H9 (cell line): ENCODE measurements at regions not wholly inside any gene's neighbourhood (a gene's known extent, or its start where the extent isn't known, plus 50 kb on each side); places are given as distances from the start of the nearest gene placed in this dataset.

Experiments used
- DNase-seq: peaks from one replicate; pipeline ENCODE4 v3.0.0-alpha.2; 2017
- H2AFZ ChIP-seq: one replicate; pipeline ENCODE4 v1.6.1; 2013; ENCODE audit warnings: mild to moderate bottlenecking, low read length, control low read depth, moderate library complexity
- H2AK5ac ChIP-seq: 2 replicates; pipeline ENCODE4 v1.6.1; 2013; ENCODE audit warnings: low read length, control low read depth, mixed read lengths; ENCODE audit not compliant: insufficient read length
- H2BK120ac ChIP-seq: one replicate; pipeline ENCODE4 v1.6.1; 2013; ENCODE audit warnings: low read depth, mild to moderate bottlenecking, low read length, control low read depth, inconsistent platforms; ENCODE audit not compliant: poor library complexity, severe bottlenecking
- H2BK12ac ChIP-seq: 2 replicates; pipeline ENCODE4 v1.6.1; 2013; ENCODE audit warnings: low read length, control low read depth, mixed read lengths, low read depth; ENCODE audit not compliant: insufficient read length
- H2BK15ac ChIP-seq: 2 replicates; pipeline ENCODE4 v1.6.1; 2013; ENCODE audit warnings: low read depth, low read length, control low read depth
- H2BK20ac ChIP-seq: one replicate; pipeline ENCODE4 v1.6.1; 2013; ENCODE audit warnings: low read depth, mild to moderate bottlenecking, low read length, control low read depth, inconsistent platforms; ENCODE audit not compliant: poor library complexity, severe bottlenecking
- H2BK5ac ChIP-seq: 2 replicates; pipeline ENCODE4 v1.6.1; 2013; ENCODE audit warnings: low read length, control low read depth, mixed read lengths; ENCODE audit not compliant: insufficient read length
- H3K14ac ChIP-seq: 2 replicates; pipeline ENCODE4 v1.6.1; 2013; ENCODE audit warnings: low read length, control low read depth; ENCODE audit not compliant: insufficient read depth
- H3K18ac ChIP-seq: 2 replicates; pipeline ENCODE4 v1.6.1; 2013; ENCODE audit warnings: low read depth, mild to moderate bottlenecking, mixed read lengths, low read length, control low read depth; ENCODE audit not compliant: insufficient read length
- H3K23ac ChIP-seq: 2 replicates; pipeline ENCODE4 v1.6.1; 2013; ENCODE audit warnings: low read length, control low read depth, mixed read lengths, low read depth; ENCODE audit not compliant: insufficient read length
- H3K23me2 ChIP-seq: 2 replicates; pipeline ENCODE4 v1.6.1; 2013; ENCODE audit warnings: low read depth, mild to moderate bottlenecking, mixed read lengths, low read length, control low read depth; ENCODE audit not compliant: insufficient read length, poor library complexity, severe bottlenecking
- H3K27ac ChIP-seq: 2 replicates; pipeline ENCODE4 v1.5.1; 2013; ENCODE audit warnings: low read length, control low read depth, mixed read lengths, low read depth; ENCODE audit not compliant: insufficient read length
- H3K27me3 ChIP-seq: 2 replicates; pipeline ENCODE4 v1.6.1; 2013; ENCODE audit warnings: low read length, control low read depth, inconsistent platforms; ENCODE audit not compliant: insufficient read depth
- H3K4ac ChIP-seq: 2 replicates; pipeline ENCODE4 v1.6.1; 2013; ENCODE audit warnings: low read depth, mild to moderate bottlenecking, control low read depth, inconsistent platforms, low read length, moderate library complexity
- H3K4me1 ChIP-seq: 2 replicates; pipeline ENCODE4 v1.6.1; 2013; ENCODE audit warnings: low read length, control low read depth, inconsistent platforms; ENCODE audit not compliant: insufficient read depth
- H3K4me2 ChIP-seq: 2 replicates; pipeline ENCODE4 v1.6.1; 2013; ENCODE audit warnings: low read length, control low read depth, mixed read lengths; ENCODE audit not compliant: insufficient read length, insufficient read depth
- H3K56ac ChIP-seq: 2 replicates; pipeline ENCODE4 v1.6.1; 2013; ENCODE audit warnings: low read depth, mild to moderate bottlenecking, mixed read lengths, low read length, control low read depth; ENCODE audit not compliant: insufficient read length
- H3K79me1 ChIP-seq: 2 replicates; pipeline ENCODE4 v1.6.1; 2013; ENCODE audit warnings: low read depth, mild to moderate bottlenecking, moderate library complexity, low read length, control low read depth, inconsistent platforms; ENCODE audit not compliant: insufficient read depth, poor library complexity, severe bottlenecking
- H3K79me2 ChIP-seq: 2 replicates; pipeline ENCODE4 v1.6.1; 2013; ENCODE audit warnings: low read length, control low read depth, inconsistent platforms; ENCODE audit not compliant: insufficient read depth
- H3K9ac ChIP-seq: 2 replicates; pipeline ENCODE4 v1.6.1; 2013; ENCODE audit warnings: low read length, control low read depth, mixed read lengths; ENCODE audit not compliant: insufficient read length; ENCODE audit errors: extremely low read depth
- H3K9me3 ChIP-seq: one replicate; pipeline ENCODE4 v1.6.1; 2013; ENCODE audit warnings: low read depth, low read length, inconsistent platforms; ENCODE audit not compliant: control insufficient read depth
- H3T11ph ChIP-seq: one replicate; pipeline ENCODE4 v1.6.1; 2013; ENCODE audit warnings: mild to moderate bottlenecking, low read length, control low read depth, inconsistent platforms
- H4K20me1 ChIP-seq: one replicate; pipeline ENCODE4 v1.6.1; 2013; ENCODE audit not compliant: control insufficient read depth, insufficient read length, insufficient read depth
- H4K5ac ChIP-seq: 2 replicates; pipeline ENCODE4 v1.6.1; 2013; ENCODE audit warnings: low read depth, mild to moderate bottlenecking, mixed read lengths, low read length, control low read depth; ENCODE audit not compliant: insufficient read length
- H4K8ac ChIP-seq: replicated peaks from 2 replicates; pipeline ENCODE4 v1.6.1; 2013; ENCODE audit warnings: low read length, control low read depth, mixed read lengths, low read depth; ENCODE audit not compliant: insufficient read length
- H4K91ac ChIP-seq: 2 replicates; pipeline ENCODE4 v1.6.1; 2013; ENCODE audit warnings: low read depth, mild to moderate bottlenecking, moderate library complexity, mixed read lengths, low read length, control low read depth; ENCODE audit not compliant: insufficient read length
- H3K27ac Mint-ChIP-seq, 3 experiments: 2 replicates in 2 of 3; 3 replicates in 1 of 3; pipeline ENCODE4 v1.8.0; 2020 to 2021; ENCODE audit warnings: mixed read lengths in 3 of 3, mild to moderate bottlenecking in 1 of 3, moderate library complexity in 1 of 3
- H3K27me3 Mint-ChIP-seq: 2 replicates; pipeline ENCODE4 v1.8.0; 2021; ENCODE audit warnings: low read depth, mild to moderate bottlenecking, moderate library complexity, mixed read lengths
- H3K36me3 Mint-ChIP-seq, 3 experiments: 2 replicates in 2 of 3; 3 replicates in 1 of 3; pipeline ENCODE4 v1.8.0; 2020 to 2021; ENCODE audit warnings: low read depth in 3 of 3, mixed read lengths in 3 of 3; ENCODE audit not compliant: insufficient read depth in 1 of 3
- H3K4me1 Mint-ChIP-seq, 2 experiments: 2 replicates each; pipeline ENCODE4 v1.8.0; 2020; ENCODE audit warnings: mixed read lengths in 2 of 2
- H3K4me3 Mint-ChIP-seq, 2 experiments: 2 replicates in 1 of 2; 3 replicates in 1 of 2; pipeline ENCODE4 v1.8.0; 2020 to 2021; ENCODE audit warnings: mild to moderate bottlenecking in 2 of 2, mixed read lengths in 2 of 2, moderate library complexity in 1 of 2
- H3K9me3 Mint-ChIP-seq, 2 experiments: 2 replicates in 1 of 2; 3 replicates in 1 of 2; pipeline ENCODE4 v1.8.0; 2020; ENCODE audit warnings: mild to moderate bottlenecking in 2 of 2, mixed read lengths in 2 of 2, moderate library complexity in 1 of 2
- WGBS: extraction: QIAGEN DNeasy Blood & Tissue Kit; methylation state at CpG from one replicate; pipeline ENCODE4 v1.1.7; 2013; ENCODE audit warnings: missing lambda C conversion rate, low lambda C conversion rate, mixed read lengths; ENCODE audit not compliant: insufficient read length; ENCODE audit errors: extremely low coverage; 5-methylcytosine and 5-hydroxymethylcytosine counted together
- TF ChIP-seq, protein P1 (sequence below): fragments of 200-600 bp; sonication (generic); conservative IDR thresholded peaks from 3 replicates; pipeline ENCODE4 v1.8.0; 2021; ENCODE audit warnings: antibody characterized with exemption, mild to moderate bottlenecking

DNA sequence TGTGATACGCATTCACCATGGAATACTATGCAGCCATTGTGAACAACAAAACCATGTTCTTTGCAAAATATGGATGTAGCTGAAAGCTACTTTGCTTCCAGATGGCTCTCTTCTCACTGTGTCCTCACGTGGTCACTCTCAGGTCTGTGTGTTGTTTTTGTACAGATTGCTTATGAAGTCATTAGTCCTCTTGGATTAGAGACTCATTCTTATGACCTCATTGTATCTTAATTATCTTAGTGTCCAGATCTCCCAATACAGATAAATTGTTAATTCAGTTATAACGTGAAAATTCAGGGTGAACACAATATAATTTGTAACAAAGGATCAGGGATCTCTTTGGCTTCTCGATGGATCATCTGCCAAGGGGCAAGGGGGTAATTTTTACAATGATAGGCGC lies 100.4 kb upstream of the TOP3B start:
- Mint-ChIP-seq H3K27ac (no peak overlapping the region), H3K36me3 (no peaks in the 10 kb centered on the region)
- H3K27me3 ChIP-seq: peaks cover 79% of the 10 kb centered on the region

More for the DNA sequence above, 100.4 kb upstream of the TOP3B start:
- Histone ChIP-seq H4K20me1 (no peaks in the 10 kb centered on the region), H3K79me2 (no peaks in the 10 kb centered on the region), H3K56ac (no peak overlapping the region), H3K23me2 (no peaks in the 10 kb centered on the region), H2AK5ac (no peak overlapping the region), H3K4me2 (no peak overlapping the region), H3K23ac (no peak overlapping the region), H3K4me1 (no peaks in the 10 kb centered on the region), H3K18ac (no peak overlapping the region), H3T11ph (no peak overlapping the region), H2BK15ac (no peak overlapping the region), H3K4ac (no peak overlapping the region), H3K79me1 (no peaks in the 10 kb centered on the region), H4K91ac (no peak overlapping the region), H3K27ac (no peak overlapping the region), H2BK20ac (no peak overlapping the region), H3K14ac (no peak overlapping the region), H2BK12ac (no peak overlapping the region), H2BK120ac (no peak overlapping the region), H3K9me3 (no peaks in the 10 kb centered on the region), H4K8ac (no peak overlapping the region), H2BK5ac (no peak overlapping the region), H4K5ac (no peak overlapping the region), H3K9ac (no peak overlapping the region), H2AFZ (no peak overlapping the region)
- Mint-ChIP-seq H3K9me3 (no peaks in the 10 kb centered on the region), H3K4me1 (no peaks in the 10 kb centered on the region), H3K4me3 (no peak overlapping the region), H3K27me3 (peaks cover 100% of the 10 kb centered on the region)
- DNase-seq: no peak
- no CpG with 5 or more reads among the region's 5 CpGs for WGBS
- TF ChIP-seq, protein P1, sequence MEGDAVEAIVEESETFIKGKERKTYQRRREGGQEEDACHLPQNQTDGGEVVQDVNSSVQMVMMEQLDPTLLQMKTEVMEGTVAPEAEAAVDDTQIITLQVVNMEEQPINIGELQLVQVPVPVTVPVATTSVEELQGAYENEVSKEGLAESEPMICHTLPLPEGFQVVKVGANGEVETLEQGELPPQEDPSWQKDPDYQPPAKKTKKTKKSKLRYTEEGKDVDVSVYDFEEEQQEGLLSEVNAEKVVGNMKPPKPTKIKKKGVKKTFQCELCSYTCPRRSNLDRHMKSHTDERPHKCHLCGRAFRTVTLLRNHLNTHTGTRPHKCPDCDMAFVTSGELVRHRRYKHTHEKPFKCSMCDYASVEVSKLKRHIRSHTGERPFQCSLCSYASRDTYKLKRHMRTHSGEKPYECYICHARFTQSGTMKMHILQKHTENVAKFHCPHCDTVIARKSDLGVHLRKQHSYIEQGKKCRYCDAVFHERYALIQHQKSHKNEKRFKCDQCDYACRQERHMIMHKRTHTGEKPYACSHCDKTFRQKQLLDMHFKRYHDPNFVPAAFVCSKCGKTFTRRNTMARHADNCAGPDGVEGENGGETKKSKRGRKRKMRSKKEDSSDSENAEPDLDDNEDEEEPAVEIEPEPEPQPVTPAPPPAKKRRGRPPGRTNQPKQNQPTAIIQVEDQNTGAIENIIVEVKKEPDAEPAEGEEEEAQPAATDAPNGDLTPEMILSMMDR: no peak
